A673 (cell line): ENCODE measurements at regions not wholly inside any gene's neighbourhood (a gene's known extent, or its start where the extent isn't known, plus 50 kb on each side); places are given as distances from the start of the nearest gene placed in this dataset.

ENCODE experiments used
- CTCF ChIP-seq: fragments of 300-800, 200-600 bp; sonication (generic); conservative IDR thresholded peaks from 2 replicates; pipeline ENCODE4 v1.5.1; 2017; ENCODE audit warnings: low read depth, mild to moderate bottlenecking, antibody characterized with exemption, low read length, moderate library complexity, mixed read lengths
- EZH2 ChIP-seq: fragments of 200-600 bp; sonication (generic); IDR thresholded peaks from 2 replicates; pipeline ENCODE4 v1.6.1; 2017; ENCODE audit warnings: borderline replicate concordance, low read depth, mild to moderate bottlenecking, mixed read lengths, antibody characterized with exemption, low read length; ENCODE audit not compliant: poor library complexity, severe bottlenecking

- TF ChIP-seq CTCF, result no peak
- TF ChIP-seq EZH2, result no peak
These were observed 157.9 kb downstream of the MEX3B start for GRCh38 chr15:81887912-81888311.
